NCI-H1048 (cell line): ENCODE measurements at regions not wholly inside any gene's neighbourhood (a gene's known extent, or its start where the extent isn't known, plus 50 kb on each side); places are given as distances from the start of the nearest gene placed in this dataset.
"Not testable (repeated sequence)": the region's sequence is repeated elsewhere in the genome, so short reads cannot be mapped to it uniquely, and the experiment has no call there.

Source experiments
- DNase-seq: peaks from one replicate; lab custom pipeline; 2025; lab: John Stamatoyannopoulos, UW

GRCh38 chr1:195200772-195201171, 1407.5 kb downstream of the KCNT2 start:
- DNase-seq = no peak

GRCh38 chr1:195197116-195197515, 1411.1 kb downstream of the KCNT2 start:
- DNase-seq = no peak

GRCh38 chr1:195195423-195196057, 1412.7 kb downstream of the KCNT2 start:
- no peak for DNase-seq

GRCh38 chr1:195193134-195193533, 1415.1 kb downstream of the KCNT2 start:
- no peak for DNase-seq

GRCh38 chr1:195188821-195189220, 1419.4 kb downstream of the KCNT2 start:
- no peak for DNase-seq

- no peak for DNase-seq
These were observed 1421.7 kb downstream of the KCNT2 start for GRCh38 chr1:195186544-195186943.

- DNase-seq = no peak
These were observed 1422.5 kb downstream of the KCNT2 start for GRCh38 chr1:195185736-195186135.

- DNase-seq = no peak
These were observed 1422.9 kb downstream of the KCNT2 start for GRCh38 chr1:195185321-195185720.

- no peak for DNase-seq
These were observed 1434.5 kb downstream of the KCNT2 start for GRCh38 chr1:195173753-195174152.

- DNase-seq = not testable (repeated sequence)
These were observed 1448.4 kb downstream of the KCNT2 start for GRCh38 chr1:195159795-195160194.

GRCh38 chr1:195158091-195158490, 1450.1 kb downstream of the KCNT2 start:
- DNase-seq = no peak

GRCh38 chr1:195153107-195153506, 1455.1 kb downstream of the KCNT2 start:
- no peak for DNase-seq

GRCh38 chr1:195150768-195151167, 1457.5 kb downstream of the KCNT2 start:
- DNase-seq = no peak

- DNase-seq = no peak
These were observed 1466.9 kb downstream of the KCNT2 start for GRCh38 chr1:195141294-195141693.

GRCh38 chr1:195130598-195130997, 1477.6 kb downstream of the KCNT2 start:
- DNase-seq = no peak

- DNase-seq = no peak
These were observed 1485.7 kb downstream of the KCNT2 start for GRCh38 chr1:195122497-195122896.

- no peak for DNase-seq
These were observed 1494.8 kb downstream of the KCNT2 start for GRCh38 chr1:195113471-195113870.

- no peak for DNase-seq
These were observed 1502.5 kb downstream of the KCNT2 start for GRCh38 chr1:195105773-195106172.

GRCh38 chr1:195105281-195105680, 1503.0 kb downstream of the KCNT2 start:
- DNase-seq = no peak

GRCh38 chr1:195097316-195097715, 1510.9 kb downstream of the KCNT2 start:
- no peak for DNase-seq

- DNase-seq = no peak
These were observed 1512.2 kb downstream of the KCNT2 start for GRCh38 chr1:195096051-195096521.

GRCh38 chr1:195085196-195085595, 1523.0 kb downstream of the KCNT2 start:
- DNase-seq = no peak

GRCh38 chr1:195082183-195082582, 1526.1 kb downstream of the KCNT2 start:
- DNase-seq = no peak

- DNase-seq = no peak
These were observed 1531.6 kb downstream of the KCNT2 start for GRCh38 chr1:195076682-195077081.
